ENCODE measurements at regions not wholly inside any gene's neighbourhood (a gene's known extent, or its start where the extent isn't known, plus 50 kb on each side); places are given as distances from the start of the nearest gene placed in this dataset.

- TF ChIP-seq SIN3A (IDR thresholded peaks at IDR 0.05; ENCODE audit: borderline replicate concordance, insufficient read depth, low read length): no peak
- no peak for TF ChIP-seq REST (IDR thresholded peaks at IDR 0.05; ENCODE audit: insufficient read depth in 1 of 2, low read depth in 2 of 2, low read length in 2 of 2)
- TF ChIP-seq POLR2AphosphoS5 (IDR thresholded peaks at IDR 0.05; ENCODE audit: low read depth, low read length): no peak
These were observed 142.8 kb upstream of the EGR2 start for GRCh38 chr10:62958980-62959379.

Measured in PFSK-1 (cell line).